Head of caudate nucleus (tissue), 42 donors: ENCODE measurements at regions not wholly inside any gene's neighbourhood (a gene's known extent, or its start where the extent isn't known, plus 50 kb on each side); places are given as distances from the start of the nearest gene placed in this dataset.
"Not testable (repeated sequence)": the region's sequence is repeated elsewhere in the genome, so short reads cannot be mapped to it uniquely, and the experiment has no call there.

Source experiments
- DNase-seq, 42 donors: peaks; one replicate each; pipeline versions ENCODE4 v3.0.0 to v3.0.0-alpha.2; 2020 to 2021; ENCODE audit warnings: mixed read lengths in 7 of 42
- intact Hi-C: fragments of 100-400 bp; cut with DNase I; formaldehyde crosslinking; loops from one replicate; pipeline ENCODE4 v1.15.0; 2022

DNA sequence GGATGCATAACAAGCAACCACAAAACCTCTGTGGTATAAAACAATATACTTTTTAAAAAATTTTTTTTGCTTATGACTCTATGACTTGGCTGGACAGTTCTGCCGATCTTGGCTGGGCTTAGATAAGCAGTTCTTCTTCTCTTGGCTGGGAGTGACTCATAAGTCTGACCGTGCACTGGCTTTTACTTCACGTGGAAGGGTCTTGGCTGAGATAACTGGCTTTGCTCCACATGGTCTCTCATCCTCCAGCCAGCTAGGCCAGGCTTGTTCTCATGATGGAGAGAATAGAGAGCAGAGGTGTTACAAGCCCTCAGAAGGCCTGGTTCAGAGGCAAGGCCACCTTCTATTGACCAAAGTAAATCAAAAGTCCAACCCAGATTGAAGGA is 178.9 kb upstream of the SERPINE2 start:
- no peak for DNase-seq
- intact Hi-C loops, result no loop called here

DNA sequence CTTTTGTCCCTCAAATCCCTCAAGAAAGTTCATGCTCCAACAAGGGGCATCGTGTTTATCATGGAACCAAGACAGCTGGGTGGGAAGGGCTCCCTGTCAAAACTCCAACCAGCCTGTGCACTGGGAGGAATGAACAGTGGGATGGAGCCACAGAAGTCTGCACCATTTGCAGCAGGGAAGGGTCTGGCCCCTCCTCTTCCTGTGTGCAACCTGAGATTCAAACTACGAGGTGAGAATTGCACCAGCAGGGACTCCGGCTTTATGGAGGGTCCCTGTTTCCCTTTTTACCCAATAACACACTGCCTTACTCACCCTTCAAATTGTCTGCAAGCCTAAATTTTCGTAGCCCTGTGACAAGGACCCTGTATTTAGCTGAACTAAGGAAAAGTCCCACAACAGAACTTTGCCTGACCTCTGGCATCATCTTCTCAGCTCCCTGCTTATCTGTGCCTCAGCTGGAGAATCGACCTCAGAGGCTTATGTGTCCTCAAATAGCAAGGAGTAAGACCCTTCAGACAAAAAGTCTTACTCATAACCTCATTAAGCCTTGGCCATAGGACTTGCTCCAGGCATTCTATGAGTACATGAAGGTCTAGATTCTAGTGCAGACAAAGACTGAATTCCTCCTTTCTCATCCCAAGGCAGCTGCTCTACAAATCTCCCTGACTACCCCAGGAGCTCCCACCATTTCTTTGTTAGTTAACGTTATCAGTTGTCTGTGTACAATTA is 178.3 kb upstream of the SERPINE2 start:
- DNase-seq, result no peak
- intact Hi-C loops, result no loop called here

DNA sequence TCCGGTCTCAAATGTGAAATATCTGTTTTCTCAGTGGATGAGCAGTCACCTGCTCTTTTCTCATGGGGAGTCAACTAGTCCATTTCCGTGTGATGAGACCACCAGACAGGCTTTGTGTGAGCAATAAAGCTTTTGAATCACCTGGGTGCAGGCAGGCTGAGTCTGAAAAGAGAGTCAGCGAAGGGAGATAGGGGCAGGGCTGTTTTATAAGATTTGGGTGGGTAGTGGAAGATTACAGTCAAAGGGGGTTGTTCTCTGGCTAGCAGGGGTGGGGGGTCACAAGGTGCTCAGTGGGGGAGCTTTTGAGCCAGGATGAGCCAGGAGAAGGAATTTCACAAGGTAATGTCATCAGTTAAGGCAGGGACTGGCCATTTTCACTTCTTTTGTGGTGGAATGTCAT is 176.5 kb upstream of the SERPINE2 start:
- DNase-seq, intact Hi-C loops: not testable (repeated sequence)

DNA sequence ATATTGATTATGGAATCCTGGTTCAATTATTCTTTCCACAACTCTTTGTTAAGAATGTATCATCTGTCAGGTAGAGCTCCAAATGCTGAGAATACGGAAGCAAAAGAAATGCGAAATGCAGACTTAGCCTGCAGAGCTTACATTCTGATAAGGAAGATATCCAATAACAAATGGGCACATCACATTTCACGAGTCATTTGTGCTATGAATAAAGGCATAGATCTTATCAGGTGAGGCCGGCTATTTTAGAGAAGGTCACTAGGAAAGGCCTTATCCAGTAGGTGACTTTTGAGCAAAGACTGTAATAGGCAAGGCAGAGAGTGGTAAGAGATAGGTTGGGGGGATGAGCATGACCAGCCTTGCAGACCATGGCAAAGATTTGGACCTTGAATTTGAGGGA is 174.3 kb upstream of the SERPINE2 start:
- DNase-seq, result no peak
- intact Hi-C loops, result no loop called here

DNA sequence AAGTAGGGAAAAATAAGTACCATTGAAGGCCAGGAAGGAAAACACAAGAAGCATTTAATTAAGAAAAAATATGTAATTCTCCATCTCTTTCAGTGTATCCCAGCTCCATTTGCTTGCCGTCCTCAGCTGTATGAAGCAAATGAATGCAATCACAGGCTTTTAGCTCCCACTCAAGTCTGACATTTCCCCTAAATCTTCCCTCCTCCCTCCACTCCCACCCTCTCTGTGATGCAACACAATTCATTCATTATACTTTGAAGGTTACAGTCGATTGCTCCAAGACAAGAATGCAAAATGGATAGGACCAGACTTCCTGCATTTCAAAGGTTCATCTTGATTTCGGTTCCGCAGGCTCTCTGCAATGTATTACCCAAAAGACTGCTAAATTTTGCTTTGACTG is 172.7 kb upstream of the SERPINE2 start:
- DNase-seq, result peak in 28 of 42 donors; percentile 17 to 82 (median 42)
- intact Hi-C loops, result no loop called here

DNA sequence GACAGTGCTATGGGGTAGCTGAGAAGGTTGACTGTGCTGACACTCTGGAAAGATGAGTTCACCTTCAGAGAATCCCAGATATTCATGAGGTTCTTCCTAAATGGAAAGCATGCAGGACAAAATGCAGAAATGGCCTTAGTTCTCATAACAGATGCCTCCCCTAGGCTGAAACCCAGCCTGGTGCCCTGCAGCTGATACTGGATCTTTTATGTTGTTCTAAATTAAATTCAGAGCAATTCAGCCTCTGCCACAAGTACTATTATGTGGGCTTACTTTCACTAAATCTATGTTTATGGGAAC is 172.0 kb upstream of the SERPINE2 start:
- intact Hi-C loops, result no loop called here
- DNase-seq, result no peak

DNA sequence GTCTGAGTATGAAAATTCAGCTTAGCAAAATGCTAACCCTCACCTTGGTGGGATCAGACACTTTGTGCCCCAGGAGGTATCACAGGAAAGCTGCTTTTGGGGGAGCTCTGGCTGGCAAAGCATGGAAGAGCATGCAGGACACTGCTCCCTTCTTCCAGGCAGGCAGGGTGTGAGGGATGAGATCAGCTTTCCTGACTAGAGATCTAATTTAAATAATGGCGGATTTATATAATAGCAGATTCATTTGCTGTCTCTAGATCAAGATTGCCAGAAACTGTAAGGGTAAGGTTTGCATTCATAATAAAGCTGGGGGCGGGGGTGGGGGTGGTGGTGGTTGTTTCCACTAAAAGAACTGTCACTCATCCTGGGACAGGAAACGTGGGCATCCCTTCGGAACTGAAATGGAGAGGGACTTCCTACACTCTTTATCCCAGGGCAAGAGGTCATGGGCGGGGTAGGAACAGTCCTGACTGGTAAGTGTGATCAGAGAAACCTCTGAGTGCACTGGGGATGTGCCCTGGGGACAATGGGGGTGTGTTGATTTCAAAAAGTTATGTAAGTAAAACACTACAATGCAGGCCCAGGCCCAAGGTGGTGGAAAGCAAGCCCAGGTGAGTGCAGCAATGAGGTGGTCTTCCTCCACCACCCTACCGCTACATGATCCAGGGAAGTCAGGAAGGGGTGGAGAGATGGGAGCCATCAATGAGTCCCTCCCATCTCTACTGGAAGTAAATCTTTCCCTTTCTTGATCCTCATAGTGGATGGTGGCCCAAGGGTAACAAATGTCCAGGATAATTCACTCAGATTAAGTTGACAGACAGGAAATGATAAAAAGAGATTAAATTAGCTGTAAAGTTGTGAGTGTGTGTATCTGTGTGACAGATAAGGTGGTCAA is 171.4 kb upstream of the SERPINE2 start:
- intact Hi-C loops, result no loop called here
- DNase-seq, result peak in 39 of 42 donors; percentile 2 to 75 (median 34)

DNA sequence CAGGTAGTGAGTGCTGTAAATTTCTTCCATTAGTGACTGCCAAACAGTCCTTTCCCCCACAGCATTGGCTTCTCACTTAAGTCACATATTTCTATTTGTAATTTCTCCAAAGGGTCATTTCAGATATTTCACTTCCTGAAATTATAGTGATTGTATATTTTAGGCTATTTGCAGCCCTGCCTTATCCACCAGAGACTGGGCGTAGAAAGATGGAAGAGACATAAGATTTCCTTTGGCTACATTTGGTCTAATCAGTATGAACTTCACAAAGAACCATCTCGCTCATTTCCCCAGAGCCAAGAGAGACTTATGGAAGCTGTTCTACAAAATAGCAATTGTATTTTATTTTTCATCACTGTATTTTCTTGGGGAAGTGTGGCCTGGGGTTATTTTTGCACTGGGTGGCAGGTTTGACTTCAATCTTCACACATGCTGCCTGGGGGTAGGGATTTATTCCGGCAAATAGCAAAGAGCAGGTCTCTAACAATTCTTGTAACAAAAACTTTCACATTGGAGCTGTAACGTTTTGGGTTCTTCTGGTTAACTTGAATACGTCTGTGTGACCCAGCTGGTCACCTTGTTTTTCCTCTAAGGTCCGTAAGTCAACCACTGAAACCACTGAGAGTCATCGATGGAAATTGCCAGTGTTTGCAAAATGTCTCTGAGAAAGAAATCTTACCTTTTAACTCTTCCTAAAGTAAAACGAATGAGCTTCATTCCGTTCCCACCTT is 170.6 kb upstream of the SERPINE2 start:
- intact Hi-C loops, result no loop called here
- DNase-seq, result no peak

DNA sequence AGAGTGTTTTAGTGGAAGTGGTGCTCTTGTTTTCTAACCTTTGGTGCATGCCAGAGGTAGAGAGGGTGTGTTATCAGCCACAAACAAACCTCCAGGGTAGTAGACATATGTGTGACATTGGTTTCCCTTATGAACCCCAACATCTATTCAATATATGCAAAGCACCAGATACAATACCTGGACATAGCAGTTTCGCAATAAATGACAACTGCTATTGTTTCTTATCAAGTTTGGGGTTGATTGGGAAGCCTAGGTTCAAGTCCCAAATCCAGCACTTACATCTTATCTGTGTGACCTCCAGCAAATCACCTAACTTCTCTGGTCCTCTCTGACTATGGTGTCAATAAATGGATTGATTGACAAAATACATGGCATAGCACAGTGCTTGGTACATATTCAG is 169.4 kb upstream of the SERPINE2 start:
- intact Hi-C loops, result no loop called here
- no peak for DNase-seq

DNA sequence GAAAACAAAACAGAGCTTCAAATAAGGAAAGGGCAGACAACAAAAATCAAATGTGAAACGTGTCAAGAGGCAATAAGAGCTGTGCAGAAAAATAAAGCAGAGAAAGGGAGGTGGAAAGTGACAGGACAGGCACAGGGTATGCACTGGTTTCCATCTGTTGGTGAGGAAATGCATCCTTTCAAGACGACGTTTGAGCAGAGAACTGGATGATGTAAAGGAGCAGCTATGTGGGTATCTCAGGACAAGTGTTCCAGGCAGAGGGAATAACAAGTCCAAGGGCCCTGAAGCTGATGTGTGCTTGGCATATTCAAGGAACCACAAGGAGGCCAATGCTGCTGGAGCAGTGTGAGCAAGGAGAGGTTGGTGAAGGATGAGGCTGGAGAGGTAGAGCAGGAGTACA is 168.9 kb upstream of the SERPINE2 start:
- no peak for DNase-seq
- intact Hi-C loops, result no loop called here

DNA sequence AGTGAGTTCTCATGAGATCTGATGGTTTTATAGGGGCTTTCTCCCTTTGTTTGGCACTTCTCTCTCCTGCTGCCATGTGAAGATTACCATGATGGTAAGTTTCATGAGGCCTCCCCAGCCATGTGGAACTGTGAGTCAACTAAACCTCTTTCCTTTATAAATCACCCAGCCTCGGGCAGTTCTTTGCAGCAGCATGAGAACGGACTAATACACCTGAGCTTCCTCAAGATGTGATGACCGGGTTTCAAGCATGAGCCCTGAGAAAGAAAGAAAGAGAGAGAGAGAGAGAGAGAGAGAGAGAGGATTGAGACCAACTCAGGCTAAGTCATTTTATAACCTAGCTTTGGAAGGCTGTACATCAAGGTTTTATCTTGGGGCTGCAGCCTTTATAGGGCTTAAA is 167.7 kb upstream of the SERPINE2 start:
- no peak for DNase-seq
- intact Hi-C loops, result no loop called here

DNA sequence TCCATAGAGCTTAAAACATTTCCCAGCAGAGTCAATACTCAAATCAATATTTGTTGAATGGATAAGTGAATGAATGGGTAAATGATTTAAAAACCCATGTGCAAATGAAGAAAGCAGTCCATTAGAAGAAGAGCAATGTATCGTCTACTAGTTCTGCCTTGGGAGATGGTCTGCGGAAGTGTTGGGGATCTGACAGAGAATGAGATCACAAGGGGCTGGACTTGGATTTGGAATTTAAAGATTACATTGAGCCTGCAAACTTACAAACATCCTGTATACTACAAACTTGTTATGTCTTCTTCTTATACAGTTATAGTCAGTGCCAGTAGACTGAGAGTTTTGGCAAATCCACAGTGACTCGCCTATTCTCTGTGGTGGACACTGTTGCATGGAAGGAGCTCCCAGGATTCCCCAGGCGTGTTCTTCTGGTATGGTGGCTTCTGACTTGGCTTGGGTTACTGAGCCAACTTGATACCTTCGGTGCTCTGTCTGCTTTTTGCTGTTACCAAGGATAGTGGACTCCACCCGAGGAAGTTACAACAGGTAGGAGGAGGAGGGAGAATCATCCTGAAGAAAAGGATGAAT is 163.3 kb upstream of the SERPINE2 start:
- DNase-seq, result no peak
- intact Hi-C loops, result no loop called here

DNA sequence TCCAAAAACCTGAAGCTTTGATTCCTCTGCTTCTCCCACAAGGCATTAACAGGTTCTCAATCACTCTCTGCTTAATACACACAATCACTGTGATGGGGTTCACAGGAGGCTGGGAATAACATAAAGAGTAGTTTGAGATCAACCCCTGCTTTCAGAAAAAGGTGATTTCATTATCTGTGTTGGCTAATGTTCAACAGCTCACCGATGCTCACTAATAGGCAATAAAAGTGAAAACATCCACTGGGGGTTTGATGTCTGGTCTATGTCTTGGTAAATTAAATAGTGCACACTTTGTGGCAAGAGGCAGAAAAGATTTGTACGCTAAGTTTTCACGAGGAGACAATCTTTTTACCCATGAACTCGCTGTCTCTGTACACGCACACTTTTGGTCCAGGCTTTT is 159.3 kb upstream of the SERPINE2 start:
- DNase-seq, result no peak
- intact Hi-C loops, result no loop called here

DNA sequence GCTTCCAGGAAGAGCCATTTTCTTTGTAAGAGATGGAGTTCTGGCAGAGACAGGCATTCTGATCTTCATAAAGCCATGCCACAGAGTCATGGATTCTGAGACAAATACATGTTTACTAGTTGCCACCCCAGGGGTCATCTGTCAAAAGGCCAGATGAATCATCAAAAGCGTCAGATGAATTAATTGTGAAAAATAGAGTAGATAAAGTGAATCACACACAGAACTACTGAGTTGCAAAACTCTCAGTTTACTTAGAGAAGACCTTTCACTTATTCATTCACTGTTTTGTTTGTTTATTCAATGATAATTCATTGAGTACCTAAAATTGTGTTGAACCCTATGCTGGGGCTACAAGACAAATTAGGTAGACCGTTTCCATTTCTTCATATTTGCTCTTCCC is 157.7 kb upstream of the SERPINE2 start:
- intact Hi-C loops, result no loop called here
- DNase-seq, result no peak

DNA sequence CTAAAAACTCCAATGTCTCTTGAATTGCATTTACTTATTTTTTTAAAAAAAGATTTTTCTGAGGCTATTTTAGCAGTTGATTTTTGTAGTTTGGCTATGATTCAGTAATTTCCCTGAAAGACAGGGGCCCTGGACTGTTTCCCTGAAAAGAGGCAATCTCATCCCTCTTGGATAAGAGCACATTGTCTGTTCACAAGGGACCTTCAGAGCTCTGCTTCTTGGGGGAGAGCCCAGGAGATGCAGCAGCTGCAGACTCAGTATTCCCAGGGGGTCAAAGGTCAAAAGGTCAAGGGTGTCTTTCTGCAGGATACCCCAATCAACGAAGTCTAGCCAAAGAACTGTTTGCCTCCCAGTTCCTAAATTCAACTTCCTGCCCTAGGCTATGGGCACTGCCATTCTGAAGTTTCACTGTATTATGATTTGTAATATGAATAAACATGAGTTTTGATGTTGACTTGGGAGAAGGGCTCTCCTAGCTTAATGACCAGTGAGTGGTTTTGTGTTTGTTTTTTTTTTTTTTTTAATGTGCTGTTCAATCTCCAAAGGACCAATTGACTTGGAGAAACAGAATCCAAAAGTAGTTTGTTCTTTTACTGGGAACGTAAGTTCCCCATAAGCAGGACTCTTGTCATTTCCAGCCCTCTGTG is 157.0 kb upstream of the SERPINE2 start:
- DNase-seq, result peak in 40 of 42 donors; percentile 7 to 87 (median 64)
- intact Hi-C loops, result no loop called here

DNA sequence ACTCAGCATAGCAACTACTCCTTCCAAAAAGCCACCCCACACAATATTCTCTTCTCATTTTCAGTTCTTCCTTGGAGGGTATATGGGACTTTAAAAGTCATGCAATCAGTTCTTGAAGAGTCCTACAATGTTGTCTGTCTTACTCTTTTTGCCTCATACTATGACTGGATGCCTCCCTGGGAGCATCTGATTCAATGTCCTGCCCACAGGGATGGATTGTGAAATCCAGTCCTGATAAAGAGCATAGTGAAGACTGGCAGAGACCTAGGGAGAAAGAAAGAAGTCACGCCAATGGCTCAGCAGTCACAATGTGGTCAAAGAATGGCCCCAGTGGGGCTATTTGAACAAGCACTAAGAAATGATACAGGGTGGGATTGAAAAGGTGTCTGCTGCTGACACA is 155.1 kb upstream of the SERPINE2 start:
- no peak for DNase-seq
- intact Hi-C loops, result no loop called here

DNA sequence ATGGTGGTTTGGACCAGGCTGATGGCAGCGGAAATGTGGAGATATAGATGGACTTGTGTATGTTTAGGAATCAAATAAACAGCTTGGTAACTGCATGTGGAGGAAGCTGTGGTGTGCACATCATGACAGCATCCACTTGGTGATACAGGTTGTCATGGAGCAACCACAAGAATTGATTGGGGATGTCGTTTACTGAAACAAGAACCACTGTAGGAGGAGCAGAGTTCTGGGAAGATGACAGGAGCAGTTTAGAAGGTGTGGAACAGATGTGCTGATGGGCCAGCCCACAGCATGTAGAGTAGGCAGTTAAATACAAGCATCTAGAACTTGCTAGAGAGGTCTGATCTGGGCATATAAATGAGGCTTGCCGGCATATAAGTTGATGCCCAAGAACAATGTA is 152.4 kb upstream of the SERPINE2 start:
- DNase-seq, result no peak
- intact Hi-C loops, result no loop called here

DNA sequence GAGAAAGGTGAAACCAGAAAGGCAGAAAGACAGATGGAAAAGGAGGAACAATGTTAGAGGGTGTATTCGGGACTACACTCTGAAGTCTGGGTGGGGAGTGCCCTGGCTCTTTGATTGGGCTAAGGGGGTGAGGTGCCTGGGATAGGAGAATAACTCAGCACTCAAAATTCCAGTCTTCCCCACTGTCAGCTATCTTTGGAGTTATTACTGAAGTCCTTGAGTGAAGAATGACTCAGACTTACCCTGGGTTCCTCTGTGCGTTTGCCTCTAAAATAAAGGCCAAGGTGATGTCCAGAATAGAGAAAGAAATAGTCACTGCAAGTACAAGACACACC is 151.8 kb upstream of the SERPINE2 start:
- intact Hi-C loops, result no loop called here
- no peak for DNase-seq

DNA sequence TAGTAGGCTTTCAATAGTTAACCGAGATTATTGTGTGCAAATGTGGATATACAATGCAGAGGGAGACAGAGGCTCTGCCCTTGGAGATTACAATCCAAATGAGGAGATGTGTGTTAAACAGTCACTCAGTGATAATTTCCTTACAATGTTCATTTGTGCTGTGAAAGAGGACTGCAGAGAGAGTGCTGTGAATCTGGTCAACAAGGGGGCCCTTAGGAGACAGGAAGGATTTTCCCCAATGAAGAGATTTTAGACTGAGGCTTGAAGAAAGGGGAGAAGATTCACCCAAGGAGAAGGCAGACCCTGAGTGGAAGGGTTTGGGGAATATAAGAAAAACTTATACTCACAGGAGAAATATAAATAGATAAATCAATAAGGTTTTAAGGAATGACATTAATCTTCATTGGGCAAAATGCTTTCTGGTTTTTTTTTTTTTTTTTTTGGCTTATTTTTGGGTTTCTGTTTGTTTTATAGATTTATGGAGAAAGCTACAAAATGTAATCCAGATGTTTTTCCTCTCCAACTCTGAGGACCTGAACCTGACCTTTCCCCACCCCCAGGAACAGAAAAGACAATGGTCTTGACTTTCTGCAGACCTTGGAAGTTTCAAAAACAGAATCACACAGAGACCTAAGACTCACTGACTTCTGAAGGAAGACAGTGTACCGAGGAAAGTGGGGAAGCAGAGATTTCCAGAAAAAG is 151.3 kb upstream of the SERPINE2 start:
- intact Hi-C loops, result no loop called here

More for the DNA sequence above, 151.3 kb upstream of the SERPINE2 start:
- DNase-seq, result no peak
